ENCODE measurements at regions not wholly inside any gene's neighbourhood (a gene's known extent, or its start where the extent isn't known, plus 50 kb on each side); places are given as distances from the start of the nearest gene placed in this dataset.

DNA sequence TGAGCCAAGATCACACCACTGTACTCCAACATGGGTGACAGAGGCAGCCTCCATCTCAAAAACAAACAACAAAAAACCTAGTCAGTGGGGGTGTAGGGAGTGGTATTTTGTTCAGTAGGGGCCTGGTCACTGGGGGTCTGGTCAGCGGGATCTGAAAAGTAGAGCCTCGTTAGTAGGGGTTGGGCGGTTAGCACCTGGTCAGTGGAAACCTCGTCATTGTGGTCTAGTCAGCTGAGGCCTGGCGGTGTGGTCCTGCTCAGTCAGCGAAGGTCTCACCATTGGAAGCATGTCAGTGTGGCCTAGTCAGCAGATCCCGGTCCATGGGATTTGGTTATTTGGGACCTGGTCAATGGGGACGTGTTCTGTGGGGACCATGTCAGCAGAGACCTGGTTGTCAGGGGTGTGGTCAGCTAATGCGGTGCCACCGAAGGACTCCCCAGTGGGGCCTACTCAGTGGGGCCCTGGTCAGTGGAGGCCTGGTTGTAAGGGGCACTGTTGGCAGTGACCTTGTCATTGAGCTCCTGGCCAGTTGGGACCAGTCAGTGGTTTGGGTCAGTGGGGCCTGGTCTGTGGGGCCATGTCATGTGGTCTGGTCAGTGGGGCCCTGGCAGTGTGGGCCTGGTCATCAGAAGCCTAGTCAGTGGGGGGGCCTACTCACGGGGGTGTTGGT, 63.0 kb upstream of the TPM4 start:
- no peak for TF ChIP-seq CTCF (IDR thresholded peaks at IDR 0.05; ENCODE audit: control insufficient read depth, extremely low read depth, insufficient read depth)
- no peak for DNase-seq (ENCODE audit: low read depth)
- no peak overlapping the region for H3K4me3 ChIP-seq (ENCODE audit: low read depth, low read length)

DNA sequence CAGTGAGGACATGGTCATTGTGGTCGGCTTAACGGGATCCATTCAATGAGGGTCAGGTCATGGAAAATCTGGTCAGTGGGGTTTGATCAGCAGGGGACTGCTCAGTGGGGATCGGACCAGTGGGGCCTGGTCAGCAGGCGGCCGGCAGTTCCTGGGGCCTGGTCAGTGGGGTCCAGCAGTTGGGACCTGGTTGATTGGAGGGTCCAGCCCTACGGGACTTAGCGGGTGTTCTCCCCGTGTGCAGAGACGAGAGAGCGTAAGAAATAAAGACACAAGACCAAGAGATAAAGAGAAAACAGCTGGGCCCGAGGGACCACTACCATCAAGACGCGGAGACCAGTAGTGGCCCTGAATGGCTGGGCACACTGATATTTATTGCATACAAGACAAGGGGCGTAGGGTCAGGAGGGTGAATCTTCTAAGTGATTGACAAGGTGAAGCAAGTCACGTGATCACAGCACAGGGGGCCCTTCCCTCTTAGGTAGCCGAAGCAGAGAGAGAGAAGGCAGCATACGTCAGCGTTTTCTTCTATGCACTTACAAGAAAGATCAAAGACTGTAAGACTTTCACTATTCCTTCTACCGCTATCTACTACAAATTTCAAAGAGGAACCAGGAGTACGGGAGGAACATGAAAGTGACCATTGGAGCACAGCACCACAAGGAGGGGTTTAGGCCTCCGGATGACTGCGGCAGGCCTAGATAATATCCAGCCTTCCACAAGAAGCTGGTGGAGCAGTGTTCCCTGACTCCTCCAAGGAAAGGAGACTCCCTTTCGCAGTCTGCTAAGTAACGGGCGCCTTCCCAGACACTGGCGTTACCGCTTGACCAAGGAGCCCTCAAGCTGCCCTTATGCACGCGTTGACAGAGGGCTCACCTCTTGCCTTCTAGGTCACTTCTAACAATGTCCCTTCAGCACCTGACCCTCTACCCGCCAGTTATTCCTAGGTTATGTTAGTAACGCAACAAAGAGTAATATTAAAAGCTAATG, 62.1 kb upstream of the TPM4 start:
- DNase-seq (ENCODE audit: low read depth), result no peak
- no peak for TF ChIP-seq CTCF (IDR thresholded peaks at IDR 0.05; ENCODE audit: control insufficient read depth, extremely low read depth, insufficient read depth)
- no peak overlapping the region for H3K4me3 ChIP-seq (ENCODE audit: low read depth, low read length)

GRCh38 chr19:16014923-16015804, 61.1 kb upstream of the TPM4 start:
- no peak overlapping the region for H3K4me3 ChIP-seq (ENCODE audit: low read depth, low read length)
- no peak for TF ChIP-seq CTCF (IDR thresholded peaks at IDR 0.05; ENCODE audit: control insufficient read depth, extremely low read depth, insufficient read depth)
- DNase-seq (ENCODE audit: low read depth), result no peak

DNA sequence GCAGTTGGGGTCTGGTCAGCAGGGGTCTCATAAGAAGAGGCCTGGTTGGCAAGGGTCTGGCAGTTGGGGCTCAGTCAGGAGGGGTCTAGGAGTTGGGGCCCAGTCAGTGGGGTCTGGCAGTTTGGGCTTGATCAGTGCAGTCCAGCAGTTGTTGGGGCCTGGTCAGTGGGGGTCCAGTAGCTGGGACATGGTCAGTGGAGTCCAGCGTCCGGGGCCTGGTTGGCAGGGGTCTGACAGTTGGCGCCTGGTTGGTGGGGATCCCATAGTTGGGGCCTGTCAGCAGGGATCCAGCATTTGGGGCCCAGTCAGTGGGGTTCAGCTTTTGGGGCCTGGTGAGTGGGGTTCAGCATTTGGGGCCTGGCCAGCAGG, 60.5 kb upstream of the TPM4 start:
- no peak for DNase-seq (ENCODE audit: low read depth)
- no peak for TF ChIP-seq CTCF (IDR thresholded peaks at IDR 0.05; ENCODE audit: control insufficient read depth, extremely low read depth, insufficient read depth)

DNA sequence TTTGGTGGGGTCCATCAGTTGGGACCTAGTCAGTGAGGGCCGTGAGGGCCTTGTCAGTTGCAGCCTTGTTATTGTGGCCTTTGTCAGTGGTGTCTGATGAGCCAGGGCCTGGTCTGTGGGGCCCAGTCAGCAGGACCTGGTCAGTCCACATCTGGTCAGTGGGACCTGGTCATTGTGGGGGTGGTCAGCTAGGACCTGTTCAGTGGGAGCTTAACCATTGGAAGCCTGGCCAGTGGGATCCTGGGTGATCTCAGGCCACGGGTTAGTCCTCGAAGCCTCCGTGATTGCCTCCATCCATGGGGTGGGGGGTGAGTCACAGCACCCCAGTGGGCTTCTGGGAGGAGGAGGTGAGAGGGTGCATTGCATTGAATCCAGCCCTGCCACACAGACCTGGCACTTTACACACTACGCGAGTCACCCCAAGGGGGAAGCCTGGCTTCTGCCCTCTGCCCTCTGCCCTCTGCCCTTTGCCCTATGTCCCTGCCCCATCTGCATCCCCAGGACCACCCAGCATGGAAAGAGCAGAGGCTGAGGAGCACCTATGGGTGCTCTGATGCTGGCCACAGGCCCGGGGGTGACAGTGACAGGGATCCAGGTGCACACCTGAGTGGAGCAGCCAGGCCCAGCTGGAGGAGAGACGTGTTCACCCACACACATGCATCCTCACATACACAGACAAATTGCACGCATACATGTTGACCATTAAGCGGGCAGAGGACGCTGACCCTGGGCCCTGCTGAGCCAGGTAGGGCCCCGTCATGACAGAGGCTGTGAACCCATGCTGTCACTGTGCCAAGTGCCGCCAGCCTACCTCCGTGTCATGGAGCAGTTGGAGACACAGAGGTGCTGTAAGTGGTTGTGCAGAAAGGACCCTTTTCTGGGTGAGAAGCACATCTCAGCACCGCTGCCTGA, 59.8 kb upstream of the TPM4 start:
- no peak overlapping the region for H3K4me3 ChIP-seq (ENCODE audit: low read depth, low read length)
- no peak for DNase-seq (ENCODE audit: low read depth)
- no peak for TF ChIP-seq CTCF (IDR thresholded peaks at IDR 0.05; ENCODE audit: control insufficient read depth, extremely low read depth, insufficient read depth)

More for the DNA sequence above, 60.5 kb upstream of the TPM4 start:
- H3K4me3 ChIP-seq (ENCODE audit: low read depth, low read length), result no peak overlapping the region

- TF ChIP-seq CTCF (IDR thresholded peaks at IDR 0.05; ENCODE audit: control insufficient read depth, extremely low read depth, insufficient read depth), result no peak
- H3K4me3 ChIP-seq (ENCODE audit: low read depth, low read length), result no peak overlapping the region
- no peak for DNase-seq (ENCODE audit: low read depth)
These were observed 59.2 kb upstream of the TPM4 start for GRCh38 chr19:16017138-16017490.

All from LNCaP clone FGC (cell line).